ENCODE measurements at regions not wholly inside any gene's neighbourhood (a gene's known extent, or its start where the extent isn't known, plus 50 kb on each side); places are given as distances from the start of the nearest gene placed in this dataset.
A peak's percentile ranks its signal among the peaks of the same experiment; 100 is the strongest.

DNA sequence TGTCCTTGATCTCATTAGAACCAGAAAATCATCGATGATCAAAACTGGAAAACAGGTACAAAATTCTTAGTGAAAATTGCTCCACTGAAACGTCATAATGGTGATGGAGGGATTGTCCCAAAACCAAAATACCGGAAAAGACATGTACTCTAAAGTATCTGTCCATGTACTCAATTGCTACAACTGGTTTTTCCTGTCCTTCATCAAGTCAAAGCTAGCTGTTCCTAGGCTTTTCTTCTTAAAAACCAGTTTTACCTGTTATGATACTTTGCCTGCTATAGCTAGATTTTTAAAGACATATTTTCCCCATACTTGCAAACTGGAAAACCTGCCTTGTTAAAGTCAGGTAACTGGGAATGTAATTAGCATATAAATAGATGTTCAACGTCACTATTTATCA is 50.5 kb upstream of the LRRC1 start:
- H3K36me3 ChIP-seq, result no peaks in the 10 kb centered on the region
- intact Hi-C loops (cut with DNase I), result no loop called here
- H3K27ac ChIP-seq, result no peak overlapping the region
- H3K4me3 ChIP-seq, result no peak overlapping the region
- no peaks in the 10 kb centered on the region for H3K9me3 ChIP-seq
- H3K27me3 ChIP-seq, result no peaks in the 10 kb centered on the region
- no peak for ATAC-seq
- DNase-seq, result peak in 1 of 4 donors; percentile 49
- no peaks in the 10 kb centered on the region for H3K4me1 ChIP-seq
- TF ChIP-seq, protein P1, sequence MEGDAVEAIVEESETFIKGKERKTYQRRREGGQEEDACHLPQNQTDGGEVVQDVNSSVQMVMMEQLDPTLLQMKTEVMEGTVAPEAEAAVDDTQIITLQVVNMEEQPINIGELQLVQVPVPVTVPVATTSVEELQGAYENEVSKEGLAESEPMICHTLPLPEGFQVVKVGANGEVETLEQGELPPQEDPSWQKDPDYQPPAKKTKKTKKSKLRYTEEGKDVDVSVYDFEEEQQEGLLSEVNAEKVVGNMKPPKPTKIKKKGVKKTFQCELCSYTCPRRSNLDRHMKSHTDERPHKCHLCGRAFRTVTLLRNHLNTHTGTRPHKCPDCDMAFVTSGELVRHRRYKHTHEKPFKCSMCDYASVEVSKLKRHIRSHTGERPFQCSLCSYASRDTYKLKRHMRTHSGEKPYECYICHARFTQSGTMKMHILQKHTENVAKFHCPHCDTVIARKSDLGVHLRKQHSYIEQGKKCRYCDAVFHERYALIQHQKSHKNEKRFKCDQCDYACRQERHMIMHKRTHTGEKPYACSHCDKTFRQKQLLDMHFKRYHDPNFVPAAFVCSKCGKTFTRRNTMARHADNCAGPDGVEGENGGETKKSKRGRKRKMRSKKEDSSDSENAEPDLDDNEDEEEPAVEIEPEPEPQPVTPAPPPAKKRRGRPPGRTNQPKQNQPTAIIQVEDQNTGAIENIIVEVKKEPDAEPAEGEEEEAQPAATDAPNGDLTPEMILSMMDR (IDR thresholded peaks at IDR 0.05), result no peak

DNA sequence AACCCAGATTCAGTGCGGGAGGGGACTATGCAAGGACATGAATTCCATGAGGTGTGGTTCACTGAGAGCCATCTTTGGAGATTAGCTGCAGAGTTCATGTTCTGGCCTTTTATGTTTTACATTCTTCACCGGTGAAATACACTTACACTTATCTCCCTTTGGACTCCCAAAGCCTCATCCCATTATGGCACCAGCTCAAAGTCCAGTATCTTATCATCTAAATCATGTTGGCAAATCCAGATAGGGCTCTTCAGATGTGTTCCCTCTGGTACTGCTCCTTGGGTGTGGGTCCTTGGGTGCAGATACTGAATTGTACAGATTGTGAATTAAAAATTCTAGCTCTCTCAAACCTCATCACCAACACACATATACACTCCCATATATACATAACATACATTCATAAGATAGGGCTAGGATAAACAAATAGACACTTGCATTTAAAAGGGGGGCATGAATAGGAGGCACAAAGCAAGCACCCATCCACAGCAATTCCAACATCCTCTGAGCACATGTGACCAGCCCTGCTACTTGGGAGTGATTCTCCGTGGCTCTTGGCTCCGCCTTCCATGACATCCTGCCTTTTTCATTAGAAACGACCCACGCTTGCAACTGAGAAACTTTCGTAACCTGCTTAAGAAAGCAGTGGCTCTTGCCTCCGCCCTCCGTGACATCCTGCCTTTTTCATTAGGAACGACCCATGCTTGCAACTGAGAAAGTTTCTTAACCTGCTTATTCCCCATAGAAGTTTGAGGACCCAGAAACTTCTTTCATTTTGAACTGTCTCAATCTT is 53.6 kb upstream of the LRRC1 start:
- peak in 1 of 4 donors; percentile 44 for DNase-seq
- intact Hi-C loops (cut with DNase I), result no loop called here
- TF ChIP-seq, protein P1 (IDR thresholded peaks at IDR 0.05), result no peak
- ATAC-seq, result peak; percentile 44
- Histone ChIP-seq H3K27me3 (no peaks in the 10 kb centered on the region), H3K4me1 (no peaks in the 10 kb centered on the region), H3K9me3 (no peaks in the 10 kb centered on the region), H3K4me3 (no peak overlapping the region), H3K27ac (no peak overlapping the region), H3K36me3 (no peaks in the 10 kb centered on the region)

DNA sequence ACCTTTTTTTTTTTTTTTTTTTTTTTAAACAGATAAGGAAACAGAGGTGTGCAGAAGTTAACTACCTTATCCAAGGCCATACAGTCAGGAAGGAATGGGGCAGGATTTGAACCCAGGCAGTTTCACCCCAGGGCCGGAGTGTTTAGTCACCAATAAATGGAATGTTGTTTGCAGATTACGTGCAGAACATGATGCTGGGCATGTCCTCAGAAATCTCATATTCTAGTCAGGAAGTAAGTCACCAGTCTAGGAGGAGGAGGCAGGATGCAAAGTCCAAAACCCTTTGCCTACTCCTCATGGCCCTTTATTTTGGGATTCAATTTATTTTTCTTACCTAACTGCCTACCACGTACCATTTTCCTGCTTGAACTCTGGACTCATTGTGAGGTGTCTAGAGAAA is 57.1 kb upstream of the LRRC1 start:
- H3K27ac ChIP-seq, result no peak overlapping the region
- H3K27me3 ChIP-seq, result no peaks in the 10 kb centered on the region
- ATAC-seq, result no peak
- DNase-seq, result no peak
- no peaks in the 10 kb centered on the region for H3K36me3 ChIP-seq
- TF ChIP-seq, protein P1 (IDR thresholded peaks at IDR 0.05), result no peak
- H3K9me3 ChIP-seq, result no peaks in the 10 kb centered on the region
- intact Hi-C loops (cut with DNase I), result no loop called here
- H3K4me3 ChIP-seq, result no peak overlapping the region
- H3K4me1 ChIP-seq, result no peaks in the 10 kb centered on the region

DNA sequence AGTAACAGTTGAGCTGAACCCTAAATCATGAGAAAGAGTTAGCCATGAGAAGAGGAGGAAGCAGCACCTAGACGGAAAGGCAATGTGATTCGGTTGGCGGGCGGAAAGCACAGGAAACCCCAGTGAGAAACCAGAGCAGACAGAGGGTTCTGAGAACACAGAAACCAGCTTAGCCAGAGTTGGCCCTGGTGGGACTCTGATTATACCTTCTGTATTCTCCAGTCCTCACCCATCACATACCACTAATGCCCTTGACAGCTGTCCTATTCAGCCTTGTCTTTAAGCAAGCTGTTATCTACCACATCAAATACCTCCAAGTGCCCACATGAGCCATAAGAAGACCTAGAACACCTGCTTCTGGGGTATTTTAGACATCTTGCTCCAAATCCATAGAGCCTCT is 58.9 kb upstream of the LRRC1 start:
- DNase-seq (no peak), ATAC-seq (no peak)
- intact Hi-C loops (cut with DNase I), result no loop called here
- TF ChIP-seq, protein P1 (IDR thresholded peaks at IDR 0.05), result no peak
- no peak overlapping the region for H3K4me3 ChIP-seq
- no peaks in the 10 kb centered on the region for H3K27me3 ChIP-seq
- H3K9me3 ChIP-seq, result no peaks in the 10 kb centered on the region
- no peak overlapping the region for H3K27ac ChIP-seq
- no peaks in the 10 kb centered on the region for H3K4me1 ChIP-seq
- no peaks in the 10 kb centered on the region for H3K36me3 ChIP-seq

DNA sequence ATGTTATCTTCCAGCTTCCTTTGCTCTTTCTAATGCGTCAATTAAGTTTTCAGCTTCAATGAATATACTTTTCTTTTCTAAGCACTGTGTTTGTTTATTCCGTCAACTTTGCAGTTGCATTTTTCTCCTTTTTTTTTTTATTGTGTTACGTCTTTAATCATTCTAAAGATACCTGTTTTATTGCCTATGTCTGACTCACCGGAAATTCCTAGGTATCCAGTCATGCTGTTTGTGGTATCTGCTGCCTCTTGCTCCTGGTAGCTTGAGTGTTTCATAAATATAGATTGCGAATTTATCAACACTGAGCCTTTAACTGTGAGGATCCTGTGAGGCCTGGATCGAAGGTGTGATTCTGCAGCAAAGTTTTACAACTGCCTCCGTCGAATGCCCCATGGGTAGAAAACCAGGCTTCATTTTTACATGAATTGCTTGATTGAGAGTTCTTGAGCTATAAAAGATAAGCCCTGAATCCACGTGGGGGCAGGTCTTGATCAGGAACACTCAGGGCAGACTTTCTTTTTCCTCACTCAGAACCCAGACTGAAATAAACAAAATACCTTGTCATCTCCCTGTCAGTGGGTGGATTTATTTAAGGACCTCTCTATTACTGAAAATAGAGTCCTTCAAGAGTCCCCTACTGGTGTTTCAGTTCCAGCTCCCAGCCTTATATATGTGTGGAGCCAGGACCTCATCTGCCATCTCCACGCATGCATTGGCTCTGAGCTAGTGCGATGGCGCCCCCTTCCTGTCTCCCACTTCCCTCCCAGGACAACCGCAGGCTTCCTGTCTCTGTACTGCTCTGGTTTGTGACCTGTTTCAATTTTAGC is 60.1 kb upstream of the LRRC1 start:
- Histone ChIP-seq H3K27ac (no peak overlapping the region), H3K4me1 (no peaks in the 10 kb centered on the region), H3K27me3 (no peaks in the 10 kb centered on the region), H3K4me3 (no peak overlapping the region), H3K9me3 (no peaks in the 10 kb centered on the region), H3K36me3 (no peaks in the 10 kb centered on the region)
- ATAC-seq, result peak; percentile 83
- intact Hi-C loops (cut with DNase I), result no loop called here
- TF ChIP-seq, protein P1 (IDR thresholded peaks at IDR 0.05), result no peak
- peak in 2 of 4 donors; percentile 34 to 38 for DNase-seq

Measured in left lung (tissue), 4 donors.